ENCODE measurements at regions not wholly inside any gene's neighbourhood (a gene's known extent, or its start where the extent isn't known, plus 50 kb on each side); places are given as distances from the start of the nearest gene placed in this dataset.

GRCh38 chr2:219857751-219858150 lies 230.3 kb downstream of the SLC4A3 start:
- Histone ChIP-seq H3K27me3 (ENCODE audit: control insufficient read depth, insufficient read depth, low read length) (no peaks in the 10 kb centered on the region), H3K9me3 (ENCODE audit: control insufficient read depth in 2 of 3, insufficient read depth in 1 of 3, low read length in 3 of 3) (no peaks in the 10 kb centered on the region), H3K27ac (ENCODE audit: low read depth in 2 of 2, low read length in 2 of 2) (no peak overlapping the region), H3K4me3 (ENCODE audit: low read length in 3 of 3) (no peak overlapping the region), H3K9ac (ENCODE audit: low read length in 3 of 3) (no peak overlapping the region), H3K36me3 (ENCODE audit: control insufficient read depth in 2 of 3, insufficient read depth in 3 of 3, low read length in 3 of 3) (no peaks in the 10 kb centered on the region), H3K4me1 (ENCODE audit: control insufficient read depth in 2 of 3, insufficient read depth in 2 of 3, low read depth in 1 of 3, low read length in 3 of 3) (no peaks in the 10 kb centered on the region)
- FAIRE-seq (no peak), DNase-seq (no peak)
- TF ChIP-seq CTCF (IDR thresholded peaks at IDR 0.05; ENCODE audit: borderline replicate concordance, extremely low read depth, insufficient read depth) = no peak
- intact Hi-C loops (cut with DNase I) = no loop called here

- Histone ChIP-seq H3K9me3 (ENCODE audit: control insufficient read depth in 2 of 3, insufficient read depth in 1 of 3, low read length in 3 of 3) (no peaks in the 10 kb centered on the region), H3K4me3 (ENCODE audit: low read length in 3 of 3) (no peak overlapping the region), H3K27me3 (ENCODE audit: control insufficient read depth, insufficient read depth, low read length) (no peaks in the 10 kb centered on the region), H3K9ac (ENCODE audit: low read length in 3 of 3) (no peak overlapping the region), H3K36me3 (ENCODE audit: control insufficient read depth in 2 of 3, insufficient read depth in 3 of 3, low read length in 3 of 3) (no peaks in the 10 kb centered on the region), H3K27ac (ENCODE audit: low read depth in 2 of 2, low read length in 2 of 2) (no peak overlapping the region), H3K4me1 (ENCODE audit: control insufficient read depth in 2 of 3, insufficient read depth in 2 of 3, low read depth in 1 of 3, low read length in 3 of 3) (no peaks in the 10 kb centered on the region)
- DNase-seq (no peak), FAIRE-seq (no peak)
- TF ChIP-seq CTCF (IDR thresholded peaks at IDR 0.05; ENCODE audit: borderline replicate concordance, extremely low read depth, insufficient read depth) = no peak
- intact Hi-C loops (cut with DNase I) = no loop called here
Measured at GRCh38 chr2:219861307-219861706, 233.9 kb downstream of the SLC4A3 start.

- H3K4me3 ChIP-seq (ENCODE audit: low read length in 3 of 3) = no peak overlapping the region
- no peak overlapping the region for H3K9ac ChIP-seq (ENCODE audit: low read length in 3 of 3)
- H3K9me3 ChIP-seq (ENCODE audit: control insufficient read depth in 2 of 3, insufficient read depth in 1 of 3, low read length in 3 of 3) = no peaks in the 10 kb centered on the region
- intact Hi-C loops (cut with DNase I) = no loop called here
- H3K27ac ChIP-seq (ENCODE audit: low read depth in 2 of 2, low read length in 2 of 2) = no peak overlapping the region
- H3K4me1 ChIP-seq (ENCODE audit: control insufficient read depth in 2 of 3, insufficient read depth in 2 of 3, low read depth in 1 of 3, low read length in 3 of 3) = no peaks in the 10 kb centered on the region
- no peaks in the 10 kb centered on the region for H3K36me3 ChIP-seq (ENCODE audit: control insufficient read depth in 2 of 3, insufficient read depth in 3 of 3, low read length in 3 of 3)
- FAIRE-seq = no peak
- no peak for TF ChIP-seq CTCF (IDR thresholded peaks at IDR 0.05; ENCODE audit: borderline replicate concordance, extremely low read depth, insufficient read depth)
- no peaks in the 10 kb centered on the region for H3K27me3 ChIP-seq (ENCODE audit: control insufficient read depth, insufficient read depth, low read length)
- no peak for DNase-seq
Measured at GRCh38 chr2:219864154-219864553, 236.7 kb downstream of the SLC4A3 start.

GRCh38 chr2:219868635-219869034 lies 241.2 kb downstream of the SLC4A3 start:
- no peak overlapping the region for H3K9ac ChIP-seq (ENCODE audit: low read length in 3 of 3)
- H3K27ac ChIP-seq (ENCODE audit: low read depth in 2 of 2, low read length in 2 of 2) = no peak overlapping the region
- no peaks in the 10 kb centered on the region for H3K9me3 ChIP-seq (ENCODE audit: control insufficient read depth in 2 of 3, insufficient read depth in 1 of 3, low read length in 3 of 3)
- DNase-seq (no peak), FAIRE-seq (no peak)
- H3K4me3 ChIP-seq (ENCODE audit: low read length in 3 of 3) = no peak overlapping the region
- TF ChIP-seq CTCF (IDR thresholded peaks at IDR 0.05; ENCODE audit: borderline replicate concordance, extremely low read depth, insufficient read depth) = no peak
- no peaks in the 10 kb centered on the region for H3K4me1 ChIP-seq (ENCODE audit: control insufficient read depth in 2 of 3, insufficient read depth in 2 of 3, low read depth in 1 of 3, low read length in 3 of 3)
- H3K27me3 ChIP-seq (ENCODE audit: control insufficient read depth, insufficient read depth, low read length) = no peaks in the 10 kb centered on the region
- intact Hi-C loops (cut with DNase I) = no loop called here
- no peaks in the 10 kb centered on the region for H3K36me3 ChIP-seq (ENCODE audit: control insufficient read depth in 2 of 3, insufficient read depth in 3 of 3, low read length in 3 of 3)

Measured in kidney (tissue), 13 donors.